NCI-H345 (cell line): ENCODE measurements at regions not wholly inside any gene's neighbourhood (a gene's known extent, or its start where the extent isn't known, plus 50 kb on each side); places are given as distances from the start of the nearest gene placed in this dataset.
"Not testable (repeated sequence)": the region's sequence is repeated elsewhere in the genome, so short reads cannot be mapped to it uniquely, and the experiment has no call there.

ENCODE experiments used
- DNase-seq: peaks from one replicate; lab custom pipeline; 2025; lab: John Stamatoyannopoulos, UW

GRCh38 chr1:109857702-109858101 is 52.9 kb upstream of the CSF1 start:
- not testable (repeated sequence) for DNase-seq

DNA sequence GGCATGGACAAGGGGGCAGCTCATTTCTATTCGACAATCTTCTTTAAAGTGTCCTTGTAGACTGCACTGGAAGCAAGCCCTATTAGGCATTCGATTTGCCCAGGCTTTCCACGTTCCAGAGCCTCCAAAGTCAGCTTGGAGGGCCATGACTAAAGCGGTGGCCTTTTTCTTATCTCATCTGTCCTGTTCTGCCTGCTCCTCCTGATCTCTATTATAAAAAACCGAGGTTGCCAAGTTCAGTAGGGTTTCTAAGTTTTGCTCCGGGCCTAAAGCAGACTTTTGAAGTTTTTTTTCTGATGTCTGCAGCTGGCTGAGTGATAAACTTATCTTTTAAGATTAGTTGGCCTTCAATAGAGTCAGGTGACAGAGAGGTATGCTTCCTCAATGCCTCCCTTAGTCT is 54.7 kb upstream of the CSF1 start:
- DNase-seq, result not testable (repeated sequence)

DNA sequence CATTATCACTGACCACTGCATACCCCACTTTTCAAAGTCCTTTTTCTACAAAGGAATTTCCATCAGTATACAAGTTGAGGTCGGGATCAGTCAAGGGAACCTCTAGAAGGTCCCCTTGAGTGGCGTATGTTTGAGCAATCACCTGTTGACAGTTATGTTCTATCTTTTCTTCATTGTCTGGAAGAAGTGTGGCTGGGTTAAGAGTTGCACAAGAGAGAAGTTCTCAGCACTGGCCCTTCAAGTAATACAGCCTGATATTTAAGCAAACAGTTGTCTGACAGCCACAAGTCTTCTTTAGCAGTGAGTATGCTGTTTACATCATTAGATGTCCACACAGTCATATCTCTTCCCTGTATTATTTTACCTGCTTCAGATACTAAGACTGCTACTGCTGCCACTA is 56.7 kb upstream of the CSF1 start:
- DNase-seq, result not testable (repeated sequence)

- DNase-seq, result not testable (repeated sequence)
Measured at GRCh38 chr1:109852221-109853015, 58.2 kb upstream of the CSF1 start.

DNA sequence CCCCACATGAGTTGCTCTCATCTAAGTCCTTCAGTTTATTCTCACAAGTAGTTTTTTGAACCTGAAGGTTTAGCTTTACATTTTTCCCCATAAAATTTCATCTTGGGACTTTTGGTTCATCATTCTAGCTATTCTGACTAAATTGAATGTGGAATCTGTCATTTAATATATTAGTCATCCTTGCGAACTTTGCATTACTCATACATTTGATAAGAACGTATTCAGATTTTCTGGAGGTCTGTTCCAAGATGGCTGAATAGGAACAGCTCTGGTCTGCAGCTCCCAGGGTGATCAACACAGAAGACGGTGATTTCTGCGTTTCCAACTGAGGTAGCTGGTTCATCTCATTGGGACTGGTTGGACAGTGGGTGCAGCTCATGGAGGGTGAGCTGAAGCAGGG is 59.8 kb upstream of the CSF1 start:
- no peak for DNase-seq

GRCh38 chr1:109850194-109850593 is 60.5 kb upstream of the CSF1 start:
- no peak for DNase-seq

GRCh38 chr1:109849655-109850054 is 61.0 kb upstream of the CSF1 start:
- no peak for DNase-seq

- no peak for DNase-seq
Measured at GRCh38 chr1:109847251-109847650, 63.4 kb upstream of the CSF1 start.

GRCh38 chr1:109846846-109847245 is 63.8 kb upstream of the CSF1 start:
- no peak for DNase-seq

DNA sequence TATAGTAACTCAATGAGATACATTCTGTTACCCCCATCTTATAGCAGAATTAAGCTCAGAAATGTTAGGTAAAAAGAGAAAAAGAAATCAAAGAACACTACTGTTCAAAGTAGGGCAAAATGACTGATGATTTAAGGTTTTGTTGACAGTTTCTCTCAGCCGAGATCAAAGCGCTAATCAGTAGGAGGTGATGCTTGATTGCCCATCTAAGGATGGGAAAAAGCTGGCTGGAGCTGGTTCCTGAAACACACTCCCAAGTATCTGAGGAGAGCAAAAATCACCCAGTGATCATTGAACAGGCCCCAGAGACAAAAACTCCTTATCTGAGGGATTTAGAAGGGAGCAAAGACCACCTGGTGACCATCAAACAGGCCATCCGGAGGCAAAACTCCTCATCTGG is 64.5 kb upstream of the CSF1 start:
- DNase-seq, result no peak

DNA sequence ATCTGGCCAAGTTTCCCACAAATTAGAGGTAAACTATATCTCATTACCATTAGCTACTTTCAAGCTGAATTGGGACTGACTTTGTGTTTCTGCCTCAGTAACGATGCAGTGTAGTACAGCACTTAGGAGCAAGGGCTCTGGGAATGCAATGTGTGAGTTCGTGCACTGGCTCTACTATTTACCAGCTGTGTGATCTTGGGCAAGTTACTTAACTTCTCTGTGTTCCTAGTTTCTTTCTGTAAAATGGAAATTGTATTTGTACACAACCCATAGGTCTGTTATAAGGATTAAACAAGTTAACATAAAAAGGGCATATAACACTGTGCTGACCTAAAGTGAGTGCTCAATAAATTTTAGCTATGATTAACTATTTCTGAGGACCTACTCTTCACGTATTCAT is 65.0 kb upstream of the CSF1 start:
- DNase-seq, result no peak

GRCh38 chr1:109844609-109845008 is 66.0 kb upstream of the CSF1 start:
- DNase-seq, result no peak

GRCh38 chr1:109840011-109840629 is 70.5 kb upstream of the CSF1 start:
- DNase-seq, result no peak

DNA sequence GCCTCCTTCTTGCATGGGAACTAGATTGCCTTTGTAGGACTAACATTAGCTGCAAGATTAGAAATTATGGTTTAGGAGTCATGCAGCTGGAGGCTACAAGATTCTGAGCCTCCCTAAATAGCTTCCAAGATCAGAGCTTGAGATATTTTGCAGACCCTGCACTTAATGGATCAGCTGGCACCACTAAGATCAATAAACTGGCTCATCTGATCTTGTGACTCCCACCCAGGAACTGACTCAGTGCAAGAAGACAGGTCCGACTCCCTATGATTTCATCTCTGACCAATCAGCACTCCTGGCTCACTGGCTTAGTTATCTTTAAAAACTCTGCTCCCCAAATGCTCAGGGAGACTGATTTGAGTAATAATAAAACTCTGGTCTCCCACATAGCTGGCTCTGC is 71.4 kb upstream of the CSF1 start:
- DNase-seq, result not testable (repeated sequence)

- no peak for DNase-seq
Measured at GRCh38 chr1:109838838-109839240, 71.8 kb upstream of the CSF1 start.

DNA sequence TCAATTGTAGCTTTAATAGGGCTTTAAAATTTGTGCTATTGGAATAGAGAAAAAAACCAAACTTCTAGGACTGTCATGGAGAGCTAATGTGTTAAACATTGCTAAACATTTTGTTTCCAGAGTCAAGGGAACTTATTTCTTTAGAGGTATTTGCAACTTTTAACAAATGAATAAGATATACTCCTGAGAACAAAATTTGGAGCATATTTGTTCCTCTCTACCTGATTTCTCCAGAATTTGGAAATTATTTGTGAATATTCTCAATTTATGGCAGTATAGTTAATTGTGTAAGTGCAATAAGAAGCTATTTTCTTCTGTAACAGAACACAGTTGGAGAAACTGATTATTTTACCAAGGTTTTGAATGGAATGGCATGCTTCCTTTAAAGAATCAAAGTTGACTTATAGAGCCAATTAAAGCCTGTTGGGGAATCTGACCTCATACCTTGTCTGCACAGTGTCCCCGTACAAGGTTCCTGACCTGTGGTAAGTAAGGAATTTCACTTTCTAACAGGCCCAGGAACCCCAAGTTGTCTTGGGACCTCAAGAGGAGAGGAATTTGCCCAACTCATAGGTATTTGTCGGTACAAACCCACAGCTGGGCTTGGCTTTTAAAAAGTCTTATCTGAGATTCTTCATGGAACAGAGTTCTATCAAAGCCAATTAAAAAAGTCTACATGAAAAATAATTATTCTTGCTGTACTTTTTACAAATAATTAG is 72.6 kb upstream of the CSF1 start:
- no peak for DNase-seq

DNA sequence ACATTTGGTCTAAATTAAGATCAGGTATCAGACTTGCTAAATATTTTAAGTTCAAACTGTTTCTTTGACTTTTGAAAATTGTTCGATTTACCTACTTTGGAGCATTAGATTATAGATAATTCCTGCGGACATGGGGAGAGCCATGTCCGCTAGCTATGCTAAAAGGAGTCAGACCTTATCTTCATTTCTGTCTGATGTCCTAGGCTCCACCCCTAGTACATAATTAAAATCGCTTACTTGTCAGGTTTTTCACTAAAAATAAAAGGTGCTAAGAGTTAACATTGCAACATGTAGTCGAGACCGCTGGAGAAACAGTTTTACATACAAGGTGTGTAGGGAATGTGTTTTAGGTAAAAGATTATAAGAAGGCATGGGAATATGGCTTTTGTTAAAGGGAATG is 71.9 kb upstream of the EPS8L3 start:
- not testable (repeated sequence) for DNase-seq

DNA sequence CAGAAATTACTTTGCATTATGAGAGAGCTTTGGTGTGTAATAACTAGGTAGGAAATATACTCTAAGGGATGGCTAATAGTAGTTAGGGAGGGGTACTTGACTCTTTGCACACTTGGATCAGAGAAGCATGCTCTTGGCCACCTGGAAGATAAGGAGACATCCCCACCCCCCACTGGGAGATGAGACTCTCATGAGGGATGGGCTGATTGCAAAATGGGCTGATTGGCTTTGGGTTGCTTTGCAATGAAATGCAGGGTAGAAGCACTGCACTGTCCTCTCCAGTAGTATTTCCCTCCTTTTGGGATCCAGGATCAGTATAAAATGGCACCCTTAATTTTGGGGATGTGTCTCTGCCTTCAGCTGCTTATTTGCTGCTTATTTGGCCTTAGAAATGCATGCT is 71.2 kb upstream of the EPS8L3 start:
- no peak for DNase-seq

DNA sequence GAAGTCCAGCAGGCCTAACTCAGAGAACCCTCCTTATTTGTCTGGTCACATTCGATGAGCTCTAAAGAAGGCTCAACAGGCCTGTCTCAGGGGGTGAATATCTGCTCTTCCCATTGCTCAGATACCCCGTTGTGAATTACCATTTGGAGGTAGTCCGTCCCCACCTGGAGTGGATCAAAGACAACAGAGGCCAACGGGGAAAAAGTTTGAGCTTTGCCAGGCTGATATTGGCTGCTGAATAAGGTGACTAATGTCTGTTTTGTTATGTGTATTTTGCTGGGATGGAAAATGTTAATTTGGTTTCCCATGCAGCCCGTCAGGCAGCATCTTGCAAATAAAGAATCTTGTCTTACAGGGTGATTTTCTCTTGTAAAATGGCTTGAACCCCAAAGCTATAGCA is 69.2 kb upstream of the EPS8L3 start:
- no peak for DNase-seq

DNA sequence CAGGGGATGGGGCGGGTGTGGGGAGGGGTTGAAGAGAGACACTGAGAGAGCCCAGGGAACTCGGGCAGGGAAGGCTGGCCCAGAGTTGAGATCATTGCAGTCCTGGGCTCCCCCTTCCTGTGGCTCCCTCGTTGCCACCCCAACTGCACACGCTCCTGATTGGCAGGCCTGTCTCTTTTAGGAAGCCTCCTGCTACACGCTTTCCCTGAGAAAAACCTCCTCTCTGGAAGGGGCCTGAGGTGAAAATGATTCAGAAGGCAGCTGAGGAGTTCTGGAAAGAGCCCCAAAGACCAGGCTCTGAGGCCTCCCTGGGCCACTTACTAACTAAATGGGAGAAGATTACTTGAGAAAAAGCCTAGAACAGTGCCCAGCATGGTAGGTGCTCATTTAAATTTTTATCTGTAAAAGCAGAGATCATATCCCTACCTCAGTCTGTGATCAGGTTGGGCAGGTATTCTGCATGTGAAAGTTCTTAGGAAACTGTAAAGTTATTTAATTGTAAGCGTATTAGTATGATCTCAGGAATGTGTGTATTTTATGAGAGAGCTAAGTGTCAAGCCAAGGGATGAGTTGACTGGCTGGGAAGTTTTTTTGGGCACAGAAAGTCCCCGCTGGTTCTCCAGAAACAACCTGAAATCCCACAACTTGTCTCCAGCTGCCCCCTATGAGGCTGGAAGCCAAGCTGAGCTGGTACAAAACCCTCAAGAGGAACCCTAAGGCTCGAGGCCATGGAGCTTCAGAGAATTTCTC is 65.2 kb upstream of the EPS8L3 start:
- DNase-seq, result no peak

GRCh38 chr1:109827986-109828385 is 64.3 kb upstream of the EPS8L3 start:
- no peak for DNase-seq

DNA sequence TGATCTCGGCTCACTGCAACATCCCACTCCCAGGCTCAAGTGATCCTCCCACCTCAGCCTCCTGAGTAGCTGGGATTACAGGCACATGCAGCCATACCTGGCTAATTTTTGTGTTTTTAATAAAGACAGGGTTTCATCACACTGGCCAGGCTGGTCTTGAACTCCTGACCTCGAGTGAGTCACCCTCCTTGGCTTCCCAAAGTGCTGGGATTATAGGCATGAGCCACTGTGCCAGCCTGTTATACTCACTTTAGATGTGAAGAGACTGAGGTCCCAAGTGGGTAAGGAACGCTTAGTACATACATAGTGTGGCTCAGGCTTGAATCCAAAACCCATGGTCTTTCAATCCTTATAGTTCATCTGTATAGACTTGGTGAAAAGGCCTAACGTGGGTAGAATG is 63.7 kb upstream of the EPS8L3 start:
- DNase-seq, result no peak
